ENCODE measurements at regions not wholly inside any gene's neighbourhood (a gene's known extent, or its start where the extent isn't known, plus 50 kb on each side); places are given as distances from the start of the nearest gene placed in this dataset.

- H3K9me3 Mint-ChIP-seq, result peaks cover 0 to 7% (median 0%) of the 10 kb centered on the region in 6 donors
These were observed 323.0 kb upstream of the BOD1L1 start for GRCh38 chr4:13950491-13950890.

GRCh38 chr4:13953083-13953482 lies 325.6 kb upstream of the BOD1L1 start:
- H3K4me1 Mint-ChIP-seq, result no peaks in the 10 kb centered on the region
- H3K27ac Mint-ChIP-seq, result no peak overlapping the region
- no peak overlapping the region for H3K4me3 Mint-ChIP-seq
- peaks cover 0 to 2% (median 0%) of the 10 kb centered on the region in 3 donors for H3K27me3 Mint-ChIP-seq (ENCODE audit: low read depth in 3 of 3)
- no peak for DNase-seq
- H3K36me3 Mint-ChIP-seq, result no peaks in the 10 kb centered on the region
- H3K9me3 Mint-ChIP-seq, result peaks cover 0 to 4% (median 0%) of the 10 kb centered on the region in 6 donors

More at GRCh38 chr4:13950491-13950890, 323.0 kb upstream of the BOD1L1 start:
- no peaks in the 10 kb centered on the region for H3K4me1 Mint-ChIP-seq
- no peak overlapping the region for H3K27ac Mint-ChIP-seq
- no peak overlapping the region for H3K4me3 Mint-ChIP-seq
- no peaks in the 10 kb centered on the region for H3K36me3 Mint-ChIP-seq
- H3K27me3 Mint-ChIP-seq (ENCODE audit: low read depth in 3 of 3), result peaks cover 0 to 2% (median 0%) of the 10 kb centered on the region in 3 donors
- no peak for DNase-seq

GRCh38 chr4:13955551-13955950 lies 328.0 kb upstream of the BOD1L1 start:
- peaks cover 0 to 1% (median 0%) of the 10 kb centered on the region in 3 donors for H3K27me3 Mint-ChIP-seq (ENCODE audit: low read depth in 3 of 3)
- no peak overlapping the region for H3K4me3 Mint-ChIP-seq
- H3K36me3 Mint-ChIP-seq, result no peaks in the 10 kb centered on the region
- no peaks in the 10 kb centered on the region for H3K4me1 Mint-ChIP-seq
- H3K9me3 Mint-ChIP-seq, result peaks cover 0 to 4% (median 0%) of the 10 kb centered on the region in 6 donors
- H3K27ac Mint-ChIP-seq, result no peak overlapping the region
- DNase-seq, result no peak

DNA sequence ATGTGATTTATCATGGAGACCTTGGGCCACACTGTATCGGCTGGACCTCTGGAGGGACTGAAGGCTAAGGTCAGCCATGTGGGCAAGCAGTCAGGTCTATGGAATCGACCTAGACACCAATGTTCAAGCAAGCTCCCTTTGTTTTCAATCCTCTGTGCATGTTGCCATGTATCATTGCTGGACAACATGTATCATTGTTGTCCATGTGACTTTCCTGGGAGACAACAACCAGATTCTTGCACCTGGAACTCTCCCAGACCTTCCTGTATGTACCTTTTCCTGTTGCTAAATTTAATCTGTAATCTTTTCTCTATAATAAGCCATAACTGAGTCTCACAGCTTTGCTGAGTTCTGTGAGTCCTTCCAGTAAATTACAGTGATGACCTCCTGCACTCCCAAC lies 329.4 kb upstream of the BOD1L1 start:
- H3K27me3 Mint-ChIP-seq (ENCODE audit: low read depth in 3 of 3), result peaks cover 0 to 1% (median 0%) of the 10 kb centered on the region in 3 donors
- DNase-seq, result no peak
- H3K4me1 Mint-ChIP-seq, result no peaks in the 10 kb centered on the region
- no peak overlapping the region for H3K27ac Mint-ChIP-seq
- H3K36me3 Mint-ChIP-seq, result no peaks in the 10 kb centered on the region
- H3K4me3 Mint-ChIP-seq, result no peak overlapping the region
- peaks cover 0 to 1% (median 0%) of the 10 kb centered on the region in 6 donors for H3K9me3 Mint-ChIP-seq

- no peak overlapping the region for H3K4me3 Mint-ChIP-seq
- H3K27me3 Mint-ChIP-seq (ENCODE audit: low read depth in 3 of 3), result peaks cover 0 to 1% (median 0%) of the 10 kb centered on the region in 3 donors
These were observed 330.3 kb upstream of the BOD1L1 start for GRCh38 chr4:13957871-13958270.

GRCh38 chr4:13963601-13964000 lies 336.1 kb upstream of the BOD1L1 start:
- Mint-ChIP-seq H3K27me3 (ENCODE audit: low read depth in 3 of 3) (peaks cover 0 to 1% (median 0%) of the 10 kb centered on the region in 3 donors), H3K4me3 (no peak overlapping the region), H3K27ac (no peak overlapping the region), H3K9me3 (peaks cover 0 to 4% (median 2%) of the 10 kb centered on the region in 6 donors), H3K36me3 (no peaks in the 10 kb centered on the region), H3K4me1 (no peaks in the 10 kb centered on the region)
- DNase-seq, result no peak

More at GRCh38 chr4:13957871-13958270, 330.3 kb upstream of the BOD1L1 start:
- Mint-ChIP-seq H3K36me3 (no peaks in the 10 kb centered on the region), H3K9me3 (no peaks in the 10 kb centered on the region), H3K4me1 (no peaks in the 10 kb centered on the region), H3K27ac (no peak overlapping the region)
- DNase-seq, result no peak

GRCh38 chr4:13966231-13967195 lies 339.0 kb upstream of the BOD1L1 start:
- peaks cover 0 to 2% (median 0%) of the 10 kb centered on the region in 3 donors for H3K27me3 Mint-ChIP-seq (ENCODE audit: low read depth in 3 of 3)
- DNase-seq, result no peak
- no peak overlapping the region for H3K27ac Mint-ChIP-seq
- H3K36me3 Mint-ChIP-seq, result no peaks in the 10 kb centered on the region
- no peak overlapping the region for H3K4me3 Mint-ChIP-seq
- peaks cover 0 to 4% (median 2%) of the 10 kb centered on the region in 6 donors for H3K9me3 Mint-ChIP-seq
- H3K4me1 Mint-ChIP-seq, result no peaks in the 10 kb centered on the region

GRCh38 chr4:13968723-13969122 lies 341.2 kb upstream of the BOD1L1 start:
- peaks cover 0 to 6% (median 0%) of the 10 kb centered on the region in 6 donors for H3K9me3 Mint-ChIP-seq
- DNase-seq, result no peak
- no peaks in the 10 kb centered on the region for H3K4me1 Mint-ChIP-seq
- peaks cover 0 to 2% (median 1%) of the 10 kb centered on the region in 3 donors for H3K27me3 Mint-ChIP-seq (ENCODE audit: low read depth in 3 of 3)
- no peaks in the 10 kb centered on the region for H3K36me3 Mint-ChIP-seq
- H3K4me3 Mint-ChIP-seq, result no peak overlapping the region
- H3K27ac Mint-ChIP-seq, result no peak overlapping the region

GRCh38 chr4:13970349-13970748 lies 342.8 kb upstream of the BOD1L1 start:
- H3K4me1 Mint-ChIP-seq, result no peaks in the 10 kb centered on the region
- H3K27me3 Mint-ChIP-seq (ENCODE audit: low read depth in 3 of 3), result peaks cover 0 to 2% (median 1%) of the 10 kb centered on the region in 3 donors
- no peak overlapping the region for H3K4me3 Mint-ChIP-seq
- no peaks in the 10 kb centered on the region for H3K36me3 Mint-ChIP-seq
- H3K9me3 Mint-ChIP-seq, result peaks cover 0 to 5% (median 0%) of the 10 kb centered on the region in 6 donors
- H3K27ac Mint-ChIP-seq, result no peak overlapping the region
- DNase-seq, result no peak

DNA sequence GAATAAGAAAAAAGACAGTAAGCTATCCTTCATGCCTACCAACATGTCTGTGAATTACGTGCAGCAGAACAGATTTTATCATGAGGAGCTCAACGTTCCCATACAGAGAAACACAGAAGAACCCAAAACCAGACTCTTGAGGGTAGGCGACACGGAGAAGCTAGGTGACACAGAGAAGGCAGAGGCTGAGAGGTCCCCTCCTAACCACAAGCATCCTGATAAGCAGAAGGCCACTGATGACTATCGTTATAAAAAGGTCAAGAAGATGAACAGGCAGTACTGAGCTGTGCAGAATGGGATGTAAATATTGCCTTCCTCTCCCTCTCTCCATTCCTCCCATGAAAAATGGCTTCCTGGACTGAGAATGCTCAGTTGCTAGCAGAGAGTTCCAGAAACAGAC lies 350.2 kb upstream of the BOD1L1 start:
- Mint-ChIP-seq H3K4me3 (no peak overlapping the region), H3K4me1 (peaks cover 6 to 37% of the 10 kb centered on the region in 2 donors), H3K27me3 (ENCODE audit: low read depth in 3 of 3) (no peaks in the 10 kb centered on the region), H3K27ac (peak overlapping the region in 1 of 6 donors; percentile 42), H3K9me3 (peaks cover 0 to 5% (median 0%) of the 10 kb centered on the region in 6 donors), H3K36me3 (no peaks in the 10 kb centered on the region)
- DNase-seq, result peak in 2 of 3 donors; percentile 7 to 11

DNA sequence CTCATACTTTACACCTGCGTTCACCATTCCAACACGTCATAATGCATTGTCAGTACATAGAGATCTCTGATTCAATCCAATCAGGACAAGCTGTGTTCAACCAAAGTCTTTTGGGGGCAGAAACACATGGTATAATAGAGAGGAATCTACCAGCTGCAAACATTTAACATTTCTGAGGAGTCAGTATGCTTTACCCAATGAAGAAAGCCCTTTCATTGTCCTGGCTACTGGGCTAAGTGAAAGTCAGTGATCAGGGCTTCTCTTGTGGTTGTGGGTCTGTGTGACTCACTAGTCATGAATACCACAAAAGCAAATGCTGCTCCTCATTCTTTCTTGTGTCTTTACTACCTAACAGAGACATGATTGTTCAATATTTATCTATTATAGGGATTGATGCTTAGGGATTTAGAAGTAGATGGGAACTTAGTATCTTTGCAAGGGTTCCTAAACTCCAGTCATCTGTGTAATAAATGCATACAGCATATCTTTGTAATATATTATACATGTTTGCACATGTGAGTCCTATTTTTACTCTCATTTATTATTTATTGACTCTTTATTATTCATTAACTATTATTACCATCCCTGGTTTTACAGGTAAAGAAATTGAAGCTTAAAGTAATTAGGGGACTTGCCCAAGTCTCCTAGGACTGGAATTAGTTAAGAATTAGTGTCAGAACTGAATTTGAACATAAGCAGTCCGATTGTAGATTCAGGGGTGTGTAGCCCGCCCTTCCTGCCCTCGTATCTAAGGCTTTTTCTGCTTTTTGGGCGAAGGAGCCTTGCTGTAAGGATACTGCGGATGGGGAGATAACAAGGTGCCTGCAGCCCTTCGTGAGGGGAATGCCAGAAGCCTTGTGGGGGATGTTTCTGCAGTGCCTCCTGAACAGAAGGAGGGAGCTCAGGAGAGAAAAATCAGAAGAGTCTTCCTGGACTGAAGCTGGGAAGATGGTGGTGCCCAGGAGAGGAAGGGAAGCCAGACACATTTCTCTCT lies 353.1 kb upstream of the BOD1L1 start:
- H3K36me3 Mint-ChIP-seq, result no peaks in the 10 kb centered on the region
- no peak overlapping the region for H3K27ac Mint-ChIP-seq
- peak overlapping the region in 2 of 5 donors; percentile 18 to 26 for H3K4me3 Mint-ChIP-seq

GRCh38 chr4:13981499-13981898 lies 354.0 kb upstream of the BOD1L1 start:
- DNase-seq, result no peak
- Mint-ChIP-seq H3K36me3 (no peaks in the 10 kb centered on the region), H3K9me3 (peaks cover 0 to 3% (median 0%) of the 10 kb centered on the region in 6 donors), H3K4me3 (peak overlapping the region in 1 of 5 donors; percentile 18), H3K4me1 (peaks cover 6 to 38% of the 10 kb centered on the region in 2 donors), H3K27me3 (ENCODE audit: low read depth in 3 of 3) (no peaks in the 10 kb centered on the region), H3K27ac (no peak overlapping the region)

More for the DNA sequence above, 353.1 kb upstream of the BOD1L1 start:
- peaks cover 6 to 38% of the 10 kb centered on the region in 2 donors for H3K4me1 Mint-ChIP-seq
- H3K9me3 Mint-ChIP-seq, result peaks cover 0 to 3% (median 0%) of the 10 kb centered on the region in 6 donors
- DNase-seq, result peak in 2 of 3 donors; percentile 6 to 12
- no peaks in the 10 kb centered on the region for H3K27me3 Mint-ChIP-seq (ENCODE audit: low read depth in 3 of 3)

- Mint-ChIP-seq H3K4me3 (peak overlapping the region in 2 of 5 donors; percentile 26 to 44), H3K27ac (peak overlapping the region in 1 of 6 donors; percentile 10)
These were observed 354.5 kb upstream of the BOD1L1 start for GRCh38 chr4:13982010-13982409.

More at GRCh38 chr4:13982010-13982409, 354.5 kb upstream of the BOD1L1 start:
- Mint-ChIP-seq H3K36me3 (no peaks in the 10 kb centered on the region), H3K27me3 (ENCODE audit: low read depth in 3 of 3) (no peaks in the 10 kb centered on the region), H3K9me3 (peaks cover 0 to 3% (median 0%) of the 10 kb centered on the region in 6 donors), H3K4me1 (peaks cover 6 to 38% of the 10 kb centered on the region in 2 donors)
- peak in 1 of 3 donors; percentile 4 for DNase-seq

All from immature natural killer cell (primary cell).